DMS153 treated with DMSO at 0.1 percent for 48 hours (cell line): ENCODE measurements at regions not wholly inside any gene's neighbourhood (a gene's known extent, or its start where the extent isn't known, plus 50 kb on each side); places are given as distances from the start of the nearest gene placed in this dataset.
"Not testable (repeated sequence)": the region's sequence is repeated elsewhere in the genome, so short reads cannot be mapped to it uniquely, and the experiment has no call there.

Experiments
- DNase-seq: peaks from one replicate; lab custom pipeline; 2025; ENCODE audit not compliant: unreplicated experiment; lab: John Stamatoyannopoulos, UW

DNA sequence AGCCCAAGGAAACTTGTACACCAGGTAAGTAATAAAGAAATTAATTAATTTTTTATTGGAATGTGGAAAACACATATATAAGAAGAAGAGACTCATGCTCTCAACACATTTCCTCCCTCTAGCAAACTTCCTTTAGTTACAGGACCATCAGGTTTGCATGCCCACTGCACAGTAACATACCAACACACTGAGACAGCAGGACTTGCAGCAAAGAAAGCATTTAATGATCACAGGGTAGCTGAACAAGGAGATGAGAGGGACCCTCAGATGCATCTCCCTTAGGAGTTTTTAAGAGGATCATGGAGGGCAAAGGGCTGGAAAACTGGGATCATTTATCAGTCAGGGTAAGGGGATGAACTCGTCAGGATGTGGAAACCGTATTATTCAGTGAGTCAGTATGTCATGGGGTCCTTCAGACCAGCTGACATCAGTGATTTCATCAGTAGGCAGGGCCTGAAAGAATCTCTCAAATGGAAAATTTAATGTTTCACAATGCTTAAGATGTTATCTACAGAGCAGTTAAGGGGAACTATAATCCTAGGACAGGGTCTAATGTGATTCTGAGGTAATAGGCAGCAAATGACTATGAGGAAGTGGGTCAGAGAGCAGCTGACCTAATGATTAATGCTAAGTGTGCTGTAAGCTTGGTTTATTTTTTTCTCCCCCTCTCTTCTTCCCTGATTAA lies 193.8 kb upstream of the RND3 start:
- DNase-seq: no peak

DNA sequence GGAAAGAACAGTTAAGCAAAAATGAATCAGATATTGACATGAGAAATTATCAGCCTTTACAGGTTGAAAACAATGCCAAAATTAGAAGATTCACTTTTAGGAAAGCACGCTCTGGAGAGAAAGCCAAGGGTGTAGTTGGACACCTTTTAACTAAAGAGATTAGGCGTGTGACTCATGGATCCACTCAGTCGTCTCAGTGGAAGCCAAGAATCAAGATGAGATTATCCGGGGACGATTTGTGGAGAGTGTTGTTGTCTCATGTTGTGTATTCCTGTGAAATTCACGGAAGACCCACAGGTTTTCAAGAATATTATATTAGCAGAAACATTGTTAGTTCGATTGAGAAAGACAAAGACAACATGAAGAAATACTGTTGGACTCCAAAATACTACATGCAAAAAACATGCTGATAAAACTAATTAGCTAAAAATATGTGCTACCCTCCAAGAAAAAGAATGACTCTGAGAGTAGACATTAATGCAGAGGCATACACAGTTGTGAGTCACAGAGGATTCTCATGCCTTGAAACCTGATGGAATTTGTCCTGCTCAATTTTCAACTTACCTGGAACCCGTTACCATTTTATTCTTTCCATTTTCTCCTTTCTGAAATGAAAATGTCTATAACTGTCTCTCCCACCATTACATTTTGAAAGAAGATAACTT lies 192.1 kb upstream of the RND3 start:
- DNase-seq: no peak

GRCh38 chr2:150677551-150677950 lies 190.1 kb upstream of the RND3 start:
- DNase-seq: no peak

DNA sequence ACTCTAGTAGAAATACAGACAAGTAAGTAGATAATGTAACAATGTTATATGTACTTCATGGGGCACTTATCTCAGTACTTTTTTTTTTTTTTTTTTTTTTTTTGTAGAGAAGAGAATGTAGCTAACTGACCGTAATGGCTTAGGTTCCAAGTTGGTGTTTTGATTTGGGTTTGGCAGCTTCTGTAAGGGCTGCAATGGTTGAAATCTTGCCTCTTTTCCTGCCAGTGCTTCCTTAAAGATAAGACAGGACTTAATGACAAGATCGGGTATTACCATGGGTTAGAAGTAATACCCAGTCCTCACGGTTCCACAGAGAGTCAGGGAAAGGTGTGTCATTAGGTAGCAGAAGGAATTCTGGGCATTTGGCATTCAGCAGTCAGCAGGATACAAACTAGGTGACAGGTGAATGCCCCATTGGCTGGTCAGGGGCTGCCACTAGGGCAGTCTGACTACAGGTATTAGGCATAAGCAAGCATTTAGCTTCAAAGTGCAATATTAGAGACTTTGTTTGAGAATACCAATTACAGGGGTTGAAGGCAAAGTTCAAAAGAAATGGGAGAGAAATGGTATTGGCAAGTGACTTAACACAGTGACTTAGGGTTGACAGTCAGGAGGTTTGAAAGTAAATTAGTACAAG lies 189.4 kb upstream of the RND3 start:
- DNase-seq: no peak

GRCh38 chr2:150675807-150676206 lies 188.3 kb upstream of the RND3 start:
- no peak for DNase-seq

- no peak for DNase-seq
Observed at GRCh38 chr2:150674283-150674682, 186.8 kb upstream of the RND3 start.

DNA sequence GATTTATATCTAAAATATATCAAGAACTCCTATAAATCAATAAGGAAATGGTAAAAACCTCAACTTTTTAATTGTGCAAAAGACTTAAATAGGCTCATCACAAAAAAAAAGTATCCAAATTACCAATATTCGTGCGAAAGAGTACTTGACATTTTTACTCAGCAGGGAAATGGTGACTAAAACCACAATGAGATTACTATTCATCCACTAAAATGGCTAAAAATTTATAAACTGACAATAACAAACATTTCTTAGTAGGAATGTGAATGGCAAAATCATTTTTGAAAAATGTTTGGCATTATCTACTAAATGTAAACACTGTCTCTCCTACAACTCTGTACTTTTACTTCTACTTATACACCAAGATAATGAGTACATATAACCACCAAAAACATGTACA lies 184.8 kb upstream of the RND3 start:
- no peak for DNase-seq

DNA sequence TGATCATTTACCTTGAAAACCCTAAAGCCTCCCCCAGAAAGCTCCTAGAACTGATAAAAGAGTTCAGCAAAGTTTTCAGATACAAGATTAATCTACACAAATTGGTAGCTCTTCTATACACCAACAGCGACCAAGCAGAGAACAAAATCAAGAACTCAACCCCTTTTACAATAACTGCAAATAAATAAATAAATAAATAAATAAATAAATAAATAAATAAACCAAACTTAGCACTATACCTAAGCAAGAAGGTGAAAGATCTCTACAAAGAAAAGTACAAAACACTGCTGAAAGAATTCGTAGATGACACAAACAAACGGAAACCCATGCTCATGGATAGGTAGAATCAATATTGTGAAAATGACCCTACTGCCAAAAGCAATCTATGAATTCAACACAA lies 182.0 kb upstream of the RND3 start:
- DNase-seq: no peak

- DNase-seq: not testable (repeated sequence)
Observed at GRCh38 chr2:150667039-150667438, 179.6 kb upstream of the RND3 start.

GRCh38 chr2:150663143-150663542 lies 175.7 kb upstream of the RND3 start:
- DNase-seq: no peak

DNA sequence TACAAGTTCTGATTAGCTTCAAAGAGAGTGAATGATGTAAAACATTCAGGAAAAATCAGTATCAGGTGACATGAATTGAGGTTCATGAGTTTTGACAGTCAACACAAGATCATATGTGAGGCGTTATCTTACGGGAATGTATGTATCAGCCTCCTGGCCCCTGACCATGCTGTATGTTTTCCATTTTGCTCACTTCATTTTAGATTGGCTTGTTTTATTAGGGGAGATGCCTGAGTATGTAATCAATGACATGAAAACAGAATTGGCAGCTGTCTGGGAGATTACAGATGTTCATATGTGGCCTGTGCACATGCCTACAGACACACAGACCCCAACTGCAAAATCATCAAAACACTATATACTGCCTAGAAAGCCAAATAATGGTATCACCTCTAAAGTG lies 168.5 kb upstream of the RND3 start:
- no peak for DNase-seq

DNA sequence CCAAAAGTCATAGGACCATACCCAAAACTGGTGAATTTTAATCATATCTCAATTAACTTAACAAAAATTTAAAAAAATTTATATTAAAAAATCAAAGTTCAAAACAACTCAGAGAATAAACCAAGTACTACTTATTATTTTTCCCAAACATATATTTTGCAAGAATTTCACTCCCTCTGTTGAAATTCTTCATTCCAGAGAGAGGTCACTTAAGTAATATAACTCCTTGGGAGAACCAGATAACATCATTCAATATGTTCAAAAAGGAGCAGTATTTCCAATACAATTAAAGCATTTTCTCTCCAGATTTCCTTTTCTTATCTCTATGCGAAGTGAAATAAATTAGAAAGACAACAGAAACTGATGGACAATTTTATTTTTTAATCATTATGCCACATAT lies 165.9 kb upstream of the RND3 start:
- no peak for DNase-seq

DNA sequence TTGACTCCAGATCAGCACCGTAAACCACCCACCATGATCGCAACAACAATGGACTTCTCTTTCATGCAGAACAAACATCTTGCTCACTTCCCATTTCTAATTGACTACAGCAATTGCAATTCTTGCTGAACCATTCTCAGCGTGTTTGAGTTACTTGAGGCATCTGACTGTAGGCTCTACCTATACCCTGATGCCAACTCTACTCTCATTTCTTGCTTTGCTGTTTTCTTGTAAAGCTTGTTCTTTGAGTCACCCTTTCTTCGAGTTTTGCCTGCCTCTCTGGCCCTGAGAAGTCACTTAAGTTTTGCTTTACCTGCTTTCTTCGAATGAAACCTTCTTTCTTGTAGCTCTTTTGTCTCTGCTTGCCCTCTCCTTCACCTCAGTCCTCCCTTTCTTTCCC lies 160.5 kb upstream of the RND3 start:
- no peak for DNase-seq

DNA sequence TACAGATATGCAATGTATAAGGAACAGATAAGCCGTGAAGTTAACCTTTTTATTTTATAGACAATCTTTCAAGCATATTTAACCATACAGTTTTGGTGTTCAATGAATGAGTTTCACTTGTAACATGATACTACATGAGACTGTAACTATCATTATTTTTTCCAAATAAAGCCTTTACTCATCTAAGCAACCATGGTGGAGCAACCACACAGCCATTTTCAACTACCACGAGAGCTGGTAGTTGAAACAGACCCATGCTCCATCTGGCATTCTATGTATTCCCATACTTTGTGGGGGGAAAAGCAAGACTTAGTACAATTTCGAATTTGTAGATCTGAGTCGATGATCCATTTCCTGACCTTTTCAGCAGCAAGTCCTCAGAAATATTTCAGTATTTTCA lies 159.3 kb upstream of the RND3 start:
- DNase-seq: no peak

DNA sequence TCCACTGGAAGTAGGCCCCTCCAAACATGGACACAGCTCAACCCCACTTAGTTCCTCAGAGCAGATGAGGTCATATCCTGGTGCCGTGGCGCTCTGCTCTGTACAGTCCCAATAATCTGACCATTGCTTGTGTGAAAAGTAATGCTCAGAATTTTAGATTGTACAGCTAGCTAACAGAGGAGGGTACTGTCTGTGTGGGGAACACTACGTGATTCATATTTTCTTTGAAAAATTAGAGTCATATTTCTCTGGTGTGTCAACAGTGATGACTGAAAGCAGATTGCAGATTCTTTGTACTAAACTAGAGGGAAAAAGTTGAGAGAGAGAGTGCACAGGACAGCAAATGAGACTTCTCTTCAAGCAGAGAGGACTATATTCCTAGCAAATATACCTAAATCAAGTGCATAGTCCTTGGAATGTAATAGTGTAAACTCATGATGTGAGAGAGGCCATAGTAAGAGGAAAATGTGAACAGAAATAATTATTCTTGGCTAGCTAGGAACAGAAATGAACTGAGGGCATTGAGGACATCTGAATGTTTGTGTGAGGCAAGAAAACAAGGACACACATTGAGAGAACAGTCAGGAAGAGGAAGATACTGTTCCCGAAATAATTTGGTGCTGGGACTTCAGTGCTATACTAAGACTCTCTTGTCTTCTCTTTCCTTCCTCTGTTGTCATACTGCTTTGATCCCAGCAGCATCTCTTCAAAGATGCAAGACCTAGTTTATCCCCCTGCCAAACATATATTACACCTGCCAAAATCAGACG lies 157.0 kb upstream of the RND3 start:
- no peak for DNase-seq

- no peak for DNase-seq
Observed at GRCh38 chr2:150643114-150643725, 155.8 kb upstream of the RND3 start.

GRCh38 chr2:150640039-150640438 lies 152.6 kb upstream of the RND3 start:
- no peak for DNase-seq

- no peak for DNase-seq
Observed at GRCh38 chr2:150639383-150639782, 151.9 kb upstream of the RND3 start.

- no peak for DNase-seq
Observed at GRCh38 chr2:150631236-150631821, 143.9 kb upstream of the RND3 start.

DNA sequence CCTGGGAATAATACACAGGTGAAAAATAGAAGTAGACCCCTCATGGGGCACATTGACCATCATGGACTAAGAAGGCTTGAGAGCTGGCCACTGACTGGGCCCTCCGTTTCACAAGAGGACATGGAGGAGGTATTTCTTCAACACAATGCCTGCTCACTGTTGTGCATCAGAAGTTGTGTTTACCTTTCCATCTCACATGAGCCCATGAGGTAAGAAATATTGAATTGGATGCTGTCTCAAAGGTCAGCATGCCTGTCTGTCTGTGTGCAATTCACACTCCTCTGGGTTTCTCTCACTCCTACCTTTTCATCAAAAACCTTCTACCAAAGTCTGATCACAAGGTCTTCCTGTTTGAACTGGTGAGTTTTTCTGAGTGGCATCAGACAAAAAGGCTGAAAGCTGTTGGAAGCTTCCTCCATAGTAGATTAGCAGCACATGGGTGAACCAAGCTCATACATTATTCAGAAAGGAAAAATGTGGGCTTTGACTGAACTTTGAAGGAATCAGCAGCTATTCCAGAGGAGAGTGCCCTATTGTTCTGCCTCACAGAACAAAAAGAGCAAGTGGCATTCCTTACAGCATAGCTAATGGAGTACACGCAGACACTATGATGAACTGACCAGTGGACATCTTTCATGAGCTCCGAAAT lies 143.2 kb upstream of the RND3 start:
- DNase-seq: no peak
